C4-2B (cell line): ENCODE measurements at regions not wholly inside any gene's neighbourhood (a gene's known extent, or its start where the extent isn't known, plus 50 kb on each side); places are given as distances from the start of the nearest gene placed in this dataset.

Experiments
- CTCF ChIP-seq: fragments of 450-650 bp; conservative IDR thresholded peaks from 2 replicates; pipeline ENCODE4 v1.5.1; 2017; ENCODE audit warnings: mild to moderate bottlenecking
- ZFX ChIP-seq: fragments of 450-650 bp; IDR thresholded peaks from 2 replicates; pipeline ENCODE4 v1.6.1; 2017

DNA sequence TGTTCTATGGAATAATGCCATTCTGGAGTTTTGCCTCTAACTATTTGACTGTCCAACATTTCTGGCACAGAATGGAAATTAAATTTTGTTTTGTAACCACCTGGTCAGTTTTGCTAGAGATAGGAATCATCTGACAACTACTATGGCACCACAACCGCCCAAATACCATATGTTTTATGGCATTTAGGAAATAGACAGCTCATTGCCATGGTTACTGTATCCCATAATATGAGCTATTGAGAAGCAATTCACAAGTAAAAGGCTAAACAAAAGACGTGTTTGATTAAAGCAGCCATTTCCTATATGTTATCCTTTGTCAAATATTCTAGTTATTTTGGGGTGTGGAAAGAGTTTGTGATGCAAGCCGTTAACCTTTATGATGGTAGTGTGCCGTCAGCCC is 1105.3 kb upstream of the LCORL start:
- TF ChIP-seq CTCF (no peak), ZFX (no peak)
